Endothelial cell of umbilical vein (primary cell): ENCODE measurements at regions not wholly inside any gene's neighbourhood (a gene's known extent, or its start where the extent isn't known, plus 50 kb on each side); places are given as distances from the start of the nearest gene placed in this dataset.

Experiments
- EZH2 ChIP-seq: IDR thresholded peaks from 2 replicates; pipeline ENCODE4 v1.6.1; 2012; ENCODE audit warnings: borderline replicate concordance, low read depth, mild to moderate bottlenecking, moderate library complexity, low read length, inconsistent platforms; ENCODE audit not compliant: severe bottlenecking
- FOS ChIP-seq: IDR thresholded peaks from 2 replicates; pipeline ENCODE4 v1.6.1; 2011; ENCODE audit warnings: mild to moderate bottlenecking, low read length, moderate library complexity, borderline replicate concordance; ENCODE audit not compliant: insufficient read depth
- MYC ChIP-seq: IDR thresholded peaks from one replicate; pipeline ENCODE4 v1.6.1; 2011; ENCODE audit warnings: mild to moderate bottlenecking, low read depth, low read length
- POLR2A ChIP-seq: IDR thresholded peaks from 2 replicates; pipeline ENCODE4 v1.6.1; 2012; ENCODE audit warnings: low read depth, mild to moderate bottlenecking, control low read depth, low read length
- POLR2AphosphoS5 ChIP-seq: IDR thresholded peaks from 2 replicates; pipeline ENCODE4 v1.6.1; 2012; ENCODE audit warnings: low read depth, mild to moderate bottlenecking, control low read depth, low read length, moderate library complexity; ENCODE audit not compliant: insufficient read depth
- TF ChIP-seq, protein P1 (sequence below), 2 donors: IDR thresholded peaks; 1 replicate in 1 of 2; 2 replicates in 1 of 2; pipeline ENCODE4 v1.5.1; 2011; ENCODE audit warnings: low read length in 2 of 2, mild to moderate bottlenecking in 2 of 2, moderate library complexity in 2 of 2, control low read depth in 1 of 2, inconsistent platforms in 1 of 2, low read depth in 1 of 2; ENCODE audit not compliant: insufficient read depth in 1 of 2; ENCODE audit errors: extremely low read depth in 1 of 2

- TF ChIP-seq, protein P1, sequence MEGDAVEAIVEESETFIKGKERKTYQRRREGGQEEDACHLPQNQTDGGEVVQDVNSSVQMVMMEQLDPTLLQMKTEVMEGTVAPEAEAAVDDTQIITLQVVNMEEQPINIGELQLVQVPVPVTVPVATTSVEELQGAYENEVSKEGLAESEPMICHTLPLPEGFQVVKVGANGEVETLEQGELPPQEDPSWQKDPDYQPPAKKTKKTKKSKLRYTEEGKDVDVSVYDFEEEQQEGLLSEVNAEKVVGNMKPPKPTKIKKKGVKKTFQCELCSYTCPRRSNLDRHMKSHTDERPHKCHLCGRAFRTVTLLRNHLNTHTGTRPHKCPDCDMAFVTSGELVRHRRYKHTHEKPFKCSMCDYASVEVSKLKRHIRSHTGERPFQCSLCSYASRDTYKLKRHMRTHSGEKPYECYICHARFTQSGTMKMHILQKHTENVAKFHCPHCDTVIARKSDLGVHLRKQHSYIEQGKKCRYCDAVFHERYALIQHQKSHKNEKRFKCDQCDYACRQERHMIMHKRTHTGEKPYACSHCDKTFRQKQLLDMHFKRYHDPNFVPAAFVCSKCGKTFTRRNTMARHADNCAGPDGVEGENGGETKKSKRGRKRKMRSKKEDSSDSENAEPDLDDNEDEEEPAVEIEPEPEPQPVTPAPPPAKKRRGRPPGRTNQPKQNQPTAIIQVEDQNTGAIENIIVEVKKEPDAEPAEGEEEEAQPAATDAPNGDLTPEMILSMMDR (IDR thresholded peaks at IDR 0.05; ENCODE audit: extremely low read depth in 1 of 2, insufficient read depth in 1 of 2, low read depth in 1 of 2, low read length in 2 of 2), result no peak
- TF ChIP-seq MYC (no peak), POLR2A (no peak), EZH2 (no peak), FOS (no peak), POLR2AphosphoS5 (no peak)
These were observed 88.5 kb upstream of the TACR1 start for GRCh38 chr2:75287624-75288316.
